AG04450 (cell line): ENCODE measurements at regions not wholly inside any gene's neighbourhood (a gene's known extent, or its start where the extent isn't known, plus 50 kb on each side); places are given as distances from the start of the nearest gene placed in this dataset.

Source experiments
- CTCF ChIA-PET: fragments of 300-600, 350-600 bp; formaldehyde crosslinking; extraction: SDS; loops from one replicate; lab custom pipeline; 2022; ENCODE audit warnings: antibody characterized with exemption, inconsistent platforms; lab: Charles Lee
- POLR2A ChIA-PET: fragments of 350-600 bp; formaldehyde crosslinking; extraction: SDS; loops from one replicate; lab custom pipeline; 2021; ENCODE audit warnings: antibody characterized with exemption, inconsistent platforms; lab: Yijun Ruan, JAX
- DNase-seq: peaks from one replicate; pipeline ENCODE4 v3.0.0-alpha.2; 2011; ENCODE audit warnings: low read depth, low spot score
- H3K27ac ChIP-seq: one replicate; pipeline ENCODE4 v1.5.1; 2012; ENCODE audit warnings: low read depth, low read length, control low read depth
- H3K27me3 ChIP-seq: one replicate; pipeline ENCODE4 v1.6.0; 2012; ENCODE audit warnings: low read length; ENCODE audit not compliant: control insufficient read depth, insufficient read depth
- H3K4me3 ChIP-seq: 2 replicates; pipeline ENCODE4 v1.5.1; 2011; ENCODE audit warnings: mild to moderate bottlenecking, low read depth, low read length, control low read depth
- H3K9me3 ChIP-seq: 2 replicates; pipeline ENCODE4 v1.5.1; 2012; ENCODE audit warnings: low read length; ENCODE audit not compliant: control insufficient read depth, insufficient read depth
- CTCF ChIP-seq: IDR thresholded peaks from 2 replicates; pipeline ENCODE4 v1.5.1; 2011; ENCODE audit warnings: low read depth, low read length, control low read depth, inconsistent platforms

DNA sequence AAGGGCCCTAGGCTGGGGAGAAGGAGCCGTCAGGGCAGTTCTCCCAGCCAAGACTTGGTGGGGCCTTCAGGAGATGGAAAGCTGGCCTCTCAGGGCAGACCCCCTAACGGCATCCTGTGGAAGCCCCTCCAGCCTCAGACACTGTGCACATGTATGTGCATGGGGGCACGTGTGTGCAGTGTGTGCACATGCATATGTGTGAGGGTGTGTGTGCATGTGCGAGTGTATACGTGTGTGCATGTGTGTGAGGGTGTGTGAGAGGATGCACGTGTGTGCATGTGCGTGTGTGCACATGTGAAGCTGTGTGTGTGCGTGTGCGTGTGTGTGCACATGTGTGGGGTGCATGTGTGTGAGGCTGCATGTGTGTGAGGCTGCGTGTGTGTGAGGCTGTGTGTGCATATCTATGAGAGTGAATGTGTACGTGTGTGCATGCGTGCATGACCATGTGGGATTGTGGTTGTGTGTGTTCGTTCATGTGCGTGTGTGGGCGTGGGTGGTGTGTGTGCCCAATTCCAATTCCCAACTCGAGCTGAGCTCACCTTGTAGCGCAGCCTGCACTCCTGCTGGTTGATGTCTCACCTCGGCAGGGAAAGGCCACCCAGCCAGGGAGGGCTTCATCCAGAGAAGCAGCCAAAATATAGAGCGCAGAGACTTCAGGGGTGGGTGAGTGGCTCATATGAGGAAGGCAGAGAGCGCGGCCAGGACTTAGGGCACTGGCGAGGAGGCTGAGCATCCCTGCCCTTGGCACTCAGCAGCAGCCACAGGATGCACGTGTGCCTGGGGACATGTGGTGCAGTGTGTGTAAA, 142.7 kb upstream of the PPP1R26 start:
- Histone ChIP-seq H3K27me3 (peaks cover 3% of the 10 kb centered on the region), H3K4me3 (no peak overlapping the region), H3K9me3 (peaks cover 29% of the 10 kb centered on the region), H3K27ac (no peak overlapping the region)
- no peak for TF ChIP-seq CTCF
- no peak for DNase-seq
- ChIA-PET POLR2A (no interaction called here), CTCF (no interaction called here)

DNA sequence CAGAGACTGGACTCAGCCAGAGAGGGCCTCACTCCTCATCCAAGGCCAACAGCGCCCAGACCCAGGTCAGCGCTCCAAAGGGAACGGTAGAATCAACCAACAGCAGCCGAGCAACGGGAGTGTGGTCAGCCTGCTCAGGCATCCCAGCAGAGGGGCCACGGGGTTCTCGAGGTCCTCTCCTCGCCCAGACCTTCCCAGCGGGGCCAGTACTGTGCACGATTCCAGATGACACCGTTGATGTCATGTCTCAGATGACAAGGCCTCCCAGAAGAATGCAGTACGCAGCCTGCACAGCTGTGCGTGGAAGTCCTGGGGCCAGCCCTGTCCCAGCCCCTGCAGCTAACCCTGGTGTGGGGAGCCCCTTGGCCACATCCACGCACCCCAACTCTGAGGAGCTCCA, 141.0 kb upstream of the PPP1R26 start:
- CTCF ChIA-PET = no interaction called here
- no peak for DNase-seq

GRCh38 chr9:135339378-135339973, 140.1 kb upstream of the PPP1R26 start:
- ChIA-PET POLR2A (no interaction called here), CTCF (no interaction called here)
- H3K27me3 ChIP-seq = peaks cover 3% of the 10 kb centered on the region
- no peak for TF ChIP-seq CTCF
- no peak for DNase-seq
- H3K4me3 ChIP-seq = no peak overlapping the region
- peaks cover 24% of the 10 kb centered on the region for H3K9me3 ChIP-seq
- H3K27ac ChIP-seq = no peak overlapping the region

More for the DNA sequence above, 141.0 kb upstream of the PPP1R26 start:
- Histone ChIP-seq H3K4me3 (no peak overlapping the region), H3K9me3 (peaks cover 24% of the 10 kb centered on the region), H3K27me3 (peaks cover 3% of the 10 kb centered on the region), H3K27ac (no peak overlapping the region)
- no peak for TF ChIP-seq CTCF
- POLR2A ChIA-PET = no interaction called here

DNA sequence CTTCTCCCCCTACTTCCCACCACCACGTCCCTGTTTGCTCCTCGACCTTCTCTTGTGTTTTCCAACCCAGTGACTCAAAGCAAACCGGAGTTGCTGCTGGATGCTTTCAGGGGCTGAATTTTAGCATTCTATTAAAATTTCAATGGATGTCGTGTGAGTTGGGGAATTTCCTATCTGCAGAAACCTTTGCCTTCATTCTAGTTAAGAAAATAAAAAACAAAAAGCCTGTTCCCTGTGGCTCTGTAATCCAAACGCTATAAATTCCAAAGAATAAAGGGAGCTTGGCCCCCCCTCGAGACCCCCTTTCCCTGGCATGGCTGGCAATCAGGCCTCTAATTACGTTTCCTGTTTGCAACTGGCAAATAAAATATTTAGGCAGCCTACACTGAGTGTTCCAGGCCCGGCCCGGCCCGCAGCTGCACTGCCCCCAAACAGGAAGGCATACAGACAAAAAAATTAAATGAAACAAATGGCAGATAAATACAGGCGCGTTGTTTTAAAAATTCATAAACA, 139.4 kb upstream of the PPP1R26 start:
- POLR2A ChIA-PET = no interaction called here
- no peak for TF ChIP-seq CTCF
- no peak for DNase-seq
- H3K27me3 ChIP-seq = peaks cover 3% of the 10 kb centered on the region
- CTCF ChIA-PET = no interaction called here
- peaks cover 20% of the 10 kb centered on the region for H3K9me3 ChIP-seq
- H3K4me3 ChIP-seq = no peak overlapping the region
- no peak overlapping the region for H3K27ac ChIP-seq

DNA sequence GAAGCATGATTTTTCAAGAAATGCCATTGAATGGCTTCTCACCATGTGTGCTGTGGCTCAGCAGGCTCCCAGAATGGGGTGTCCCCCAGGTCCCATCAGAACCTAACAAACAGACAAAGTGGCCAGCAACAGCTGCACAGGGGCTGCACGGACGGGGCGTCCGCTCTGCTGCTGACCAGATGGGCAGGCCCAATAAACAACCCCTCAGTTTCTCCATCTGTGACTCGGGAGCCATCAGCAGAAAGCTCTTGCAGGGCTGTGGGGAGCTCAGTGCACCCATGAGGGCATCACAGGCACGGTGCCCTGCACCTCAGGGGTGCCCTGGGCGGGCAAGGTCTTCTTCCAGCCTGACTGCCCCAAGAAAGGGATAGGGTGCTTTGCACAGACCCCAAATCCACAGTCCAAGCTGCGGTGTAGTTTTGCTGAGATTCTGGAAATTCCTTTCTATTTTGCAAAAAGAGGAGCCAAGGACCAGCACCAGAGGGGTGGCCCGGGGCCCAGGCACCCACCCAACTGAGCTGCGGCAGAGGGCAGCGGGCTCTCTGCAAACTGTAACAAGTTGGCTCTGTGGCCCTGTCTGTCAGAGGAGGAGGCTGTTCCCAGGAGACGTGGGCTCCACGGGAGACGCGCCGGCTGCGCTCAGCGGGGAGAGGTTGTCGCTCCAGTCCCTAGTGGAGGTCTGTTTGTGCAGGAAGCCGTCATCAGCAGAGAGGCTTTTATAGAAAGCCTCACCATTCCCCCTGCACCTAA, 138.7 kb upstream of the PPP1R26 start:
- no peak for DNase-seq
- CTCF ChIA-PET = no interaction called here
- Histone ChIP-seq H3K27ac (no peak overlapping the region), H3K9me3 (peaks cover 13% of the 10 kb centered on the region; the same call in 1 of the 2 replicates), H3K27me3 (peaks cover 3% of the 10 kb centered on the region), H3K4me3 (no peak overlapping the region)
- TF ChIP-seq CTCF = no peak
- POLR2A ChIA-PET = no interaction called here
